PC-3 (cell line): ENCODE measurements at regions not wholly inside any gene's neighbourhood (a gene's known extent, or its start where the extent isn't known, plus 50 kb on each side); places are given as distances from the start of the nearest gene placed in this dataset.

ENCODE experiments used
- CTCF ChIP-seq: fragments of 300-600 bp; sonication (generic); conservative IDR thresholded peaks from 2 replicates; pipeline ENCODE4 v1.5.1; 2017; ENCODE audit warnings: antibody characterized with exemption, low read depth, mild to moderate bottlenecking, low read length
- EZH2 ChIP-seq: fragments of 300-600 bp; sonication (generic); IDR thresholded peaks from one replicate; pipeline ENCODE4 v1.6.1; 2017; ENCODE audit warnings: antibody characterized with exemption, mild to moderate bottlenecking, low read length; ENCODE audit not compliant: unreplicated experiment
- EZH2phosphoT487 ChIP-seq: fragments of 300-600 bp; sonication (generic); IDR thresholded peaks from 2 replicates; pipeline ENCODE4 v1.6.1; 2018; ENCODE audit warnings: mild to moderate bottlenecking, antibody characterized with exemption, low read length, borderline replicate concordance

GRCh38 chr4:167868163-167868562 lies 224.2 kb upstream of the ANXA10 start:
- TF ChIP-seq CTCF (no peak), EZH2 (no peak), EZH2phosphoT487 (no peak)
